HuH-7.5 (cell line): ENCODE measurements at regions not wholly inside any gene's neighbourhood (a gene's known extent, or its start where the extent isn't known, plus 50 kb on each side); places are given as distances from the start of the nearest gene placed in this dataset.

ENCODE experiments used
- DNase-seq: peaks from one replicate; pipeline ENCODE4 v3.0.0; 2011; ENCODE audit warnings: low spot score

DNA sequence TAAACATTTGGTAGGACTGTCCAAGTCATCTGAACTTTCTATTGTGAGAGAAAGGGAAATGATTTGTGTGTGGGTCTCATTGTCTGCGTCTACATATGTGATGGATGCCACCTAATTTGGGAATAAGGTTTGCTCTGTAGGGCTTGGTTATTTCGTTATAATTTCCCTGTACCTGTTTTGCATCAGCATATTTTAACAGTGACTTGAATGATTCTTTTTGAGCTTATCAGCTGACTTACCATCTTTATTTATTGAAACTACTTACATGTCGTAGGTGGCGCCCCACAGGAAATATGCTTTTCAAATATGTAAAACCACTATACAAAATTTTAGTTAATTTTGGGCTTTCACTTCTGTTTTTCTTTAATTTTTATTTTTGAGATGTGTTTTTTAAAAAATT lies 56.5 kb upstream of the BCAT1 start:
- no peak for DNase-seq

DNA sequence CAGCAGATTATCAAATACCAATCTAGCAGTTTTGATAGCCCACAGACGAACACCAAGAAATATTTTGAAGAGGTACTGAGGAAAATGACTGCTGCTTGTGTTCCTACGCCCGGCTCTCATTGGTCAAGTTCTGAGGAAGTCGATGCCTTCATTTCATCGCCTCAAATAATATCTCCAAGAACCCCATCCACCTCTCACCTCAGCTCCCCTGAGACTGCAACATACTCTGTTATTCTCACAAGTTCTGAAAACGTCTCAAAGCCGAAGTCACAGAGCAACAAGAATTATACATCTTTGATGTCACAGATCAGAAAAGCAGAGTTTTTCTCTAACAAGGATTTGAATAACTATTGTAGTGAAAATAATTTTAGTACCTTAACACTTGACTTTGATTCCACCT lies 55.5 kb upstream of the BCAT1 start:
- DNase-seq, result no peak

DNA sequence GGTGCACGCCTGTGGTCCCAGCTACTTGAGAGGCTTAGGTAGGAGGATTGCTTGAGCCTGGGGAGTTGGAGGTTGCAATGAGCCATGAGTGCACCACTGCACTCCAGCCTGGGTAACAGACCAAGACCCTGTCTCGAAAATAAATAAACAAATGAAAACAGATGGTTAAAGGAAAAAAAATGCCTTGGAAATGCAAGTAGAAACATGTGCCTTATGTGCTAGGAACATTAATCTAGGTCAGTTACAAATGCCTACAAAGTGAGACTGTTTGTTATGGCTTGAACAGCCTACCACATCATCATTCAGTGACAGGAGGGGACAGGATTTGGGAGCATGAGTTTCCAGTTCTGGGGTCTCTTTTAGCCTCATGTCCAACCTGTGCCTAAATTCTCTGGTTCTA lies 52.4 kb upstream of the BCAT1 start:
- DNase-seq, result no peak
